ENCODE measurements at regions not wholly inside any gene's neighbourhood (a gene's known extent, or its start where the extent isn't known, plus 50 kb on each side); places are given as distances from the start of the nearest gene placed in this dataset.

DNA sequence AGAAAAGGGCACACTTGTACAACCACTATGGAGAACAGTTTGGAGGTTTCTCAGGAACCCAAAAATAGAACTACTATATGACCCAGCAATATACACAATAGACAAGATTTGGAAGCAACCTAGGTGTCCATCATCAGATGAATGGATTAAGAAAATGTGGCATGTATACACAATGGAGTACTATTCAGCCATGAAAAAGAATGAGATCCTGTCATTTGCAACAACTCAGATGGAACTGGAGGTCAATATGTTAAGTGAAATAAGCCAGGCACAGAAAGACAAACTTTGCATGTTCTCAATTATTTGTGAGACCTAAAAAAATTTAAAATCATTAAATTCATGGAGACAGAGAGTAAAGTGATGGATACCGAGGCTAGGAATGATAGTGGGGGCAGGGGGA lies 118.8 kb downstream of the ZNF467 start:
- no peak for TF ChIP-seq CTCF (IDR thresholded peaks at IDR 0.05)
- no peak for TF ChIP-seq POLR2A (IDR thresholded peaks at IDR 0.05)

Data from testis (tissue), 2 donors.